Rectal smooth muscle tissue (tissue), 1 donor: ENCODE measurements at regions not wholly inside any gene's neighbourhood (a gene's known extent, or its start where the extent isn't known, plus 50 kb on each side); places are given as distances from the start of the nearest gene placed in this dataset.
"Not testable (repeated sequence)": the region's sequence is repeated elsewhere in the genome, so short reads cannot be mapped to it uniquely, and the experiment has no call there.

Experiments
- H3K27ac ChIP-seq: one replicate; pipeline ENCODE4 v1.7.0; 2013; ENCODE audit warnings: low read depth, low read length, inconsistent platforms
- H3K27me3 ChIP-seq: one replicate; pipeline ENCODE4 v1.7.0; 2013; ENCODE audit warnings: low read length; ENCODE audit not compliant: control insufficient read depth, insufficient read depth
- H3K36me3 ChIP-seq: one replicate; pipeline ENCODE4 v1.7.0; 2013; ENCODE audit warnings: low read length; ENCODE audit not compliant: control insufficient read depth, insufficient read depth
- H3K4me1 ChIP-seq: one replicate; pipeline ENCODE4 v1.7.0; 2013; ENCODE audit warnings: low read length; ENCODE audit not compliant: control insufficient read depth, insufficient read depth
- H3K4me3 ChIP-seq: one replicate; pipeline ENCODE4 v1.7.0; 2013; ENCODE audit warnings: low read length
- H3K9ac ChIP-seq: one replicate; pipeline ENCODE4 v1.7.0; 2013; ENCODE audit warnings: low read length

GRCh38 chr7:114084002-114084471, 165.2 kb upstream of the PPP1R3A start:
- Histone ChIP-seq H3K36me3 (no peaks in the 10 kb centered on the region), H3K27ac (peak overlapping the region; percentile 98), H3K4me1 (peaks cover 1% of the 10 kb centered on the region), H3K4me3 (peak overlapping the region; percentile 89), H3K9ac (peak overlapping the region; percentile 53), H3K27me3 (no peaks in the 10 kb centered on the region)

GRCh38 chr7:114083166-114084001, 164.6 kb upstream of the PPP1R3A start:
- Histone ChIP-seq H3K9ac (peak overlapping the region; percentile 53), H3K27ac (peak overlapping the region; percentile 98), H3K4me1 (no peaks in the 10 kb centered on the region), H3K36me3 (no peaks in the 10 kb centered on the region), H3K27me3 (no peaks in the 10 kb centered on the region), H3K4me3 (peak overlapping the region; percentile 89)

DNA sequence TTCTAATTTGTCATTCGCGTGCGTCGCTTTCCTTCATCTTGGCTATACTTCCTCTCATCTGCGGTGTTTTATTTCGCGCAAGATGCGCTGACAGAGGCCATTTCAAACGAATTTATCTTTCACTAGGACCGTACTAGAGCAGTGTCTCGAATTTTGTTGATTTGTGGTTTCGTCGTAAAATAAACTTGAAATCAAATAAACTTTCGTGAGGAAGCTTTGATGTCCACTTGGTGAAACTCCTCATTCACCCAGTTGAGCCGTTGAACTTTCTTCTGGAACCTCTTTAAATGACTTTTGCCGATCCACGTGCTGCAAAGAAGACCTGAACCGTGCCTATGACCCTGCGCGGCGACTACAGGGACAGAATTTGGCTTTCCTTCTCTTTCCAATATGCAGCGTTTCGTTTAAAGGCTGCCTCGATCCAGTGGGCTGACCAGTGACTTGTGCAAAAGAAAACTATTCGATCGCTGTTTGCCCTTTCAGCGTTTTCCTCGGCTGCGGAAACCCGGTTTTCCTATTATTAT, 163.9 kb upstream of the PPP1R3A start:
- Histone ChIP-seq H3K27ac (peak overlapping the region; percentile 98), H3K27me3 (no peaks in the 10 kb centered on the region), H3K4me1 (no peaks in the 10 kb centered on the region), H3K4me3 (peak overlapping the region; percentile 89), H3K9ac (peak overlapping the region; percentile 73), H3K36me3 (no peaks in the 10 kb centered on the region)

DNA sequence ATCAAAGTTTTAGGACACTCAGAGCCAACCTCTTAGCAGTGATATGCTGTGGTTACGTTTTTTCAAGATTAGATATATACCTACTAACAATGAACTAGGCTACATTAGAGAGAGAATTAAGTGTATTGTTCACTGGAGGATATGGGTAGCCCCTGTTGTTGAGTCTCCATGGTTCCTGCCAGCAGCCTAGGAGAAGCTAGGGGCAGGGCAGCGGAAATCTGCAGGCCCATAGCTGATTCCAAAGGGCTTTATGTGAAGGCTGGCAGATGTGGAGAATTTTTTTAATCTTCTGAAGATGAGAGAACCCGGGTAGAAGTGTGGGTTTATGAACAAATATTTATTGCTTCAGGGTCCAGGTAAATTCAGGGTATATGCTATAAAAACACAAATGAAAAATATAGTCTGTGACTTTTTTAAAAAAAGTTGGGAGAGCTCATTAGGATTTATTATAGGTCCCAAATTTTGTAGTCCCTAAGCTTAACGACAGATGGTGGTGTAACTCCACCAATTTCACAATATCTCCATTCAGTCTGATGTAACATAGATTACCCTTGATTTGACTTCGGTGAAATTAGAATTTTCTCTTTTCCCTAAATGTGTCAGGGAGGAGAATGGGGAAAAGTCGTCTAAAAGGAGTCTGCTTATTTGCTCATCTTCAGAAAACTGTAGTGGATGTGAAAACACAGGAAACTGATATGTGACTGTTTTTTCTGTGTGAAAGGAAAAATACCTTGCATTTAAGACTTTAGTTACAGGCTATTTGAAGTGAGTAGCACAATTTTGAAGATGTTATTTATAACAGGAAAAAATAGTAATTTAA, 163.0 kb upstream of the PPP1R3A start:
- peak overlapping the region; percentile 98 for H3K27ac ChIP-seq
- peak overlapping the region; percentile 54 for H3K4me3 ChIP-seq
- H3K36me3 ChIP-seq, result no peaks in the 10 kb centered on the region
- H3K4me1 ChIP-seq, result no peaks in the 10 kb centered on the region
- no peaks in the 10 kb centered on the region for H3K27me3 ChIP-seq
- no peak overlapping the region for H3K9ac ChIP-seq

- not testable (repeated sequence) for H3K36me3 ChIP-seq, H3K27me3 ChIP-seq, H3K9ac ChIP-seq, H3K4me3 ChIP-seq, H3K27ac ChIP-seq, H3K4me1 ChIP-seq
These were observed 158.3 kb upstream of the PPP1R3A start for GRCh38 chr7:114077158-114077524.

DNA sequence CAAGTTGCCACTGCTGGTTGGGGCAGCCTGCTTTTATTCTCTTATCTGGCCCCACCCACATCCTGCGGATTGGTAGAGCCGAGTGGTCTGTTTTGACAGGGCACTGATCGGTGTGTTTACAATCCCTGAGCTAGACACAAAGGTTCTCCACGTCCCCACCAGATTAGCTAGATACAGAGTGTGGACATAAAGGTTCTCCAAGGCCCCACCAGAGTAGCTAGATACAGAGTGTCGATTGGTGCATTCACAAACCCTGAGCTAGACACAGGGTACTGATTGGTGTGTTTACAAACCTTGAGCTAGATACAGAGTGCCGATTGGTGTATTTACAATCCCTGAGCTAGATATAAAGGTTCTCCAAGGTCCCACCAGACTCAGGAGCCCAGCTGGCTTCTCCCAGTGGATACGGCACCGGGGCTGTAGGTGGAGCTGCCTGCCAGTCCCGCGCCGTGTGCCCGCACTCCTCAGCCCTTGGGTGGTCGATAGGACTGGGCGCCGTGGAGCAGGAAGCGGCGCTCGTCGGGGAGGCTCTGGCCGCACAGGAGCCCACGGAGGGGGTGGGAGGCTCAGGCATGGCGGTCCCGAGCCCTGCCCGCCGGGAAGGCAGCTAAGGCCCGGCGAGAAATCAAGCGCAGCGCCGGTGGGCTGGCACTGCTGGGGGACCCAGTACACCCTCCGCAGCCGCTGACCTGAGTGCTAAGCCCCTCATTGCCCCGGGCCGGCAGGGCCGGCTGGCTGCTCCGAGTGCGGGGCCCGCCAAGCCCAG, 157.8 kb upstream of the PPP1R3A start:
- H3K36me3 ChIP-seq, H3K27me3 ChIP-seq, H3K27ac ChIP-seq, H3K4me1 ChIP-seq, H3K4me3 ChIP-seq, H3K9ac ChIP-seq: not testable (repeated sequence)

GRCh38 chr7:114073701-114074100, 154.9 kb upstream of the PPP1R3A start:
- Histone ChIP-seq H3K36me3 (no peaks in the 10 kb centered on the region), H3K4me1 (no peaks in the 10 kb centered on the region), H3K27ac (no peak overlapping the region), H3K4me3 (no peak overlapping the region), H3K27me3 (no peaks in the 10 kb centered on the region), H3K9ac (no peak overlapping the region)

GRCh38 chr7:114070246-114070645, 151.4 kb upstream of the PPP1R3A start:
- H3K9ac ChIP-seq, result no peak overlapping the region
- no peaks in the 10 kb centered on the region for H3K36me3 ChIP-seq
- no peak overlapping the region for H3K4me3 ChIP-seq
- no peaks in the 10 kb centered on the region for H3K4me1 ChIP-seq
- no peak overlapping the region for H3K27ac ChIP-seq
- no peaks in the 10 kb centered on the region for H3K27me3 ChIP-seq

DNA sequence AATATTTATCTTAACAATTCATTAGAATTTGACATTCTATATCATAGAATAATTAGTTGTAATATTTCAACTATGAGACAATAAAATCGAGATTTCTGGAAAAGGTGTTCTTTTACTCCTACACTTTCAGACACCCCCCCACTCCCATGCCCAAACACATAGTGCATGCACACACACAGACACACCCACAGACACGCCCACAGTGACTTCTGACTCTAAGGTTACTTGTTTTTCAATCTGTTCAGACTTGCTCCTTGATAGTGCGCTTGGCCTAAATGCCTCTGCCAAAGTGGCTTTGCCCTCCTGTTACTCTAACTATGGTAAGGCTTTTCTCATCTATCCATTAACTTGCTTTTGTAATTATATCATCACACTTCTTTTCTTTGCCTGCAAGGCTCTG, 144.0 kb upstream of the PPP1R3A start:
- no peaks in the 10 kb centered on the region for H3K36me3 ChIP-seq
- no peaks in the 10 kb centered on the region for H3K27me3 ChIP-seq
- H3K9ac ChIP-seq, result no peak overlapping the region
- H3K4me1 ChIP-seq, result no peaks in the 10 kb centered on the region
- no peak overlapping the region for H3K4me3 ChIP-seq
- no peak overlapping the region for H3K27ac ChIP-seq

DNA sequence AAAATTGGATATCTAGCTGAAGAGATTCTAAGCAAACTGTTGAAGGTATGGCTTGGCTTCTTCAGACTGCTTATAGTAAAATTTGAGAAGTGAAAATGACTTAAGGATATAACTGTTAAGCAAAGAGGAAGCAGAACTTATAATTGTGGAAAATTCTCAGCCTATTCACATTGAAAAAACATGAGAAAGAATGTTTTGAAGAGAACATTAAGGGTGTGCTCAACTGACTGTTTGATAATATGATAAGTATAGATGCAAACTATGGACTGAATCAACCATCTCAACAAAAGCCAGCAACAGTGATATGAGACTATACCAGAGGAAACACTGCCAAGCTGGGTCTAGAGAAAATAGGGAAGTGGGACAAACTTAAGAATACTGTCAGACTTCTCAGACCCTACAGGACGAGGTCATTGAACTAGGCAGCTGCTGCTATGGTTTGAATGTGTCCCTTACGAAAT, 133.1 kb upstream of the PPP1R3A start:
- H3K36me3 ChIP-seq, result no peaks in the 10 kb centered on the region
- H3K9ac ChIP-seq, result no peak overlapping the region
- H3K27ac ChIP-seq, result no peak overlapping the region
- H3K4me3 ChIP-seq, result no peak overlapping the region
- H3K4me1 ChIP-seq, result no peaks in the 10 kb centered on the region
- no peaks in the 10 kb centered on the region for H3K27me3 ChIP-seq

GRCh38 chr7:114050571-114050970, 131.8 kb upstream of the PPP1R3A start:
- Histone ChIP-seq H3K4me3 (no peak overlapping the region), H3K27me3 (no peaks in the 10 kb centered on the region), H3K36me3 (no peaks in the 10 kb centered on the region), H3K27ac (no peak overlapping the region), H3K9ac (no peak overlapping the region), H3K4me1 (no peaks in the 10 kb centered on the region)
